ENCODE measurements at regions not wholly inside any gene's neighbourhood (a gene's known extent, or its start where the extent isn't known, plus 50 kb on each side); places are given as distances from the start of the nearest gene placed in this dataset.
A peak's percentile ranks its signal among the peaks of the same experiment; 100 is the strongest.
"Not testable (repeated sequence)": the region's sequence is repeated elsewhere in the genome, so short reads cannot be mapped to it uniquely, and the experiment has no call there.

- DNase-seq (ENCODE audit: low read depth in 2 of 2) = no peak
Observed at GRCh38 chr1:186775881-186776560, 52.7 kb upstream of the PLA2G4A start.

DNA sequence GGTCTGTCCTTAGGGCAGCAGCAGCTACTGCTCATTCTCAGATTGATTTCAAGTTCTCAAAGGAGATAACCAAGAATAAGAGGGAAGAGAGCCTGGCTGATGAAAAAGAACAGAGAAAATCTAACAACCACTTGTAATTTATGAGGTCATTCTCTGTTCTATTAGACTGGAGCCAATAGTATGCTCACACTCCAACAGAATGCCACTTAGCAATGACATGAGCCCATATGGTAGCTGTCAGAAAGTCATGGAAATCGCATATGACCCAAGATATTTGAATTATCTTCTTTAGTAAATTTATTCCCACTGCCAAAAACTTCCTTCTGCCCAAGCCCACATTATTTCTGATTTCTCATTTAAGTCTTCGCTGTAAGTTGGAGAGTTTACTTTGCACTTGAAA is 53.7 kb upstream of the PLA2G4A start:
- DNase-seq (ENCODE audit: low read depth in 2 of 2) = no peak

GRCh38 chr1:186772228-186772627 is 56.5 kb upstream of the PLA2G4A start:
- no peak for DNase-seq (ENCODE audit: low read depth in 2 of 2)

GRCh38 chr1:186770421-186770820 is 58.3 kb upstream of the PLA2G4A start:
- no peak for DNase-seq (ENCODE audit: low read depth in 2 of 2)

DNA sequence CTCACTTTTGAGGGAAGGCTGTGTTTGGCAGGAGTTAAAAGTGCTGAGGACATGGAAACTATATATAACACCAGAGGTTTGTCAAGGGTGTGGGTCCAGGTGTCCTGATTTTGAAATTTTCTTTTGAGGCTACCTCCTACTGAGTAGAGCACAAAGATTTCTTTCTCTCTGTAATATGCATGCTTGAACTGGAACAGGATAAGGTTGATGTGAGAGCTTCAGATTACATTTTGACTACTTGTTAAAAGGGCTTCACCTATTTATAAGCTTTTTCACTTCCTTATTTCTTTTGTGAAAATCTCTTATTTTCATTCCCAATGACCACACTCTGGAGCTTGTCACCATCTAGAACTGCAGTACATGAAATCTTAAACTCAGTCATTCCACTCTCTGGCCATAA is 59.8 kb upstream of the PLA2G4A start:
- no peak for DNase-seq (ENCODE audit: low read depth in 2 of 2)

DNA sequence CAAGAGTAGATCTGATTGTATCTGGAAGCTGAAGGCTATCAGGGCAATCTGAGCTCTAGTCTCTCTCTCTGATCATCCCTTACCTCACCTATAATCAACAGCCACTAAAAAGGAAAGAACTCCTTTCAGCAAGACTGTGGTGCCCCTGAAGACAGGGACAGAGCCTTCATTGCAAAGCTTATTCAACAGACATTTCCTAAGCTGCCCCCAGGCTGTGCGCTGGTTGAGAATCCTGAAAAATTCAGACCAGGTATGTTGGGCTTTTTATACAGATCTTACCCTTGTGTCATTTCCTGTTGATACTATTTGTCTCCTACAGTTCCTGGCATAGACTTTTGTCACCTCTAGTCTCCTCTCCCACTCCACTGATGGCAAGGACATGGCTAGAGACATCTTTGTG is 63.3 kb upstream of the PLA2G4A start:
- no peak for DNase-seq (ENCODE audit: low read depth in 2 of 2)

DNA sequence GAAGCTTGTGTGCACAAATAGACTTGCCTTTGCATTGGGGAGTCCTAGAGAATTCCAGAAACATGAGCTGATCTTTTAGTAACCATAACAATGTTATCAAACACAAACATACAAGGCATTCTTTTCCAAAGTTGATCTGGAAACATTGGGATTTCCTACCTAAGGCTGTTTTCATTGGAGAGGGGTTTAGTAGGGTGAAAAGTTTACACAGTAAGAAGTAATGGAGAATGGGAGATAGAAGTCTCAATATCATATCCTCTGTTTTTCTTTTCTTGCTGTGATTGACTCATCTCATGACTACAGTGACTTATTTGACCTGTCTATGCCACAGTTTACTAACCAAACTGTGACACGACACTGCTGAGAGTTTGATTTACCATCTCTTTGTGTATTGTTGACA is 65.6 kb upstream of the PLA2G4A start:
- no peak for DNase-seq (ENCODE audit: low read depth in 2 of 2)

GRCh38 chr1:186762653-186763052 is 66.1 kb upstream of the PLA2G4A start:
- no peak for DNase-seq (ENCODE audit: low read depth in 2 of 2)

- no peak for DNase-seq (ENCODE audit: low read depth in 2 of 2)
Observed at GRCh38 chr1:186761358-186761757, 67.4 kb upstream of the PLA2G4A start.

- no peak for DNase-seq (ENCODE audit: low read depth in 2 of 2)
Observed at GRCh38 chr1:186760446-186760845, 68.3 kb upstream of the PLA2G4A start.

- not testable (repeated sequence) for DNase-seq (ENCODE audit: low read depth in 2 of 2)
Observed at GRCh38 chr1:186758896-186759606, 69.7 kb upstream of the PLA2G4A start.

DNA sequence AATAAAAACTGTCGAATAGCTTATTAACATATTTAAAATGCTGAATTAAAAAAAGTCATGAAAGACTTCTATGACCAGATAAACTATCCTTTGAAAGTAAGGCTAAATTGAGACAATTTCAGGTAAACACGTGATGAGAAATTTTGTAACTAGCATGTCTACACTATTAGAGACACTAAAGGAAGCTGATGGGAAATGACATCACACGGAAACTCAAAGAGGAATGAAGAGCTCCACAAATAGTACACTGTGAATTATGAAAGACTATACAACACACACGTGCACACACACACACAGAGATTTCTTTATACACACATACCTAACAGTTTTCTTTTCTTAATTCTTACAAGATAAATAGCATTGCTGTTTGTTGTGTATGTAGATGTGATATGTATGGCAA is 70.9 kb upstream of the PLA2G4A start:
- DNase-seq (ENCODE audit: low read depth in 2 of 2) = no peak

GRCh38 chr1:186754542-186755145 is 74.1 kb upstream of the PLA2G4A start:
- no peak for DNase-seq (ENCODE audit: low read depth in 2 of 2)

GRCh38 chr1:186753241-186753640 is 73.0 kb upstream of the PTGS2 start:
- DNase-seq (ENCODE audit: low read depth in 2 of 2) = no peak

DNA sequence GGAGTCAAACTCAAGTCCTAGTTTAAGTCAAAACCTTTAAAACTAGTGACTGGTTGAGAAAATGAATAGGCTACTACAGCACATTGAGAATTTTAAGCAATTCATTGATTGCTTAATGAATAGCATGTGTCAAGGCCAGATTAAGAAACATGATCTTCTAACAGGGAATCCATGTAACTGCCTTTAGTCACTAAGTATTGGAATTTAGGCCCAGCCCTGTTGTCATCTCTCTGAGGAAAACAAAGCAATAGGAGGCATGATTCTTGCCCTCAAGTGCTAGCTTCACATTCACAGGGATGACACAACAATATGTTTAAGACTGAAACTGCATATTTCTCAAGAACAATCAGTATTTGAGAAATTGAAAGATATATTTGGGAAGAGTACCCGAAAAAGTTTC is 70.0 kb upstream of the PTGS2 start:
- no peak for DNase-seq (ENCODE audit: low read depth in 2 of 2)

GRCh38 chr1:186749820-186750219 is 69.6 kb upstream of the PTGS2 start:
- no peak for DNase-seq (ENCODE audit: low read depth in 2 of 2)

GRCh38 chr1:186747661-186748060 is 67.4 kb upstream of the PTGS2 start:
- DNase-seq (ENCODE audit: low read depth in 2 of 2) = no peak

DNA sequence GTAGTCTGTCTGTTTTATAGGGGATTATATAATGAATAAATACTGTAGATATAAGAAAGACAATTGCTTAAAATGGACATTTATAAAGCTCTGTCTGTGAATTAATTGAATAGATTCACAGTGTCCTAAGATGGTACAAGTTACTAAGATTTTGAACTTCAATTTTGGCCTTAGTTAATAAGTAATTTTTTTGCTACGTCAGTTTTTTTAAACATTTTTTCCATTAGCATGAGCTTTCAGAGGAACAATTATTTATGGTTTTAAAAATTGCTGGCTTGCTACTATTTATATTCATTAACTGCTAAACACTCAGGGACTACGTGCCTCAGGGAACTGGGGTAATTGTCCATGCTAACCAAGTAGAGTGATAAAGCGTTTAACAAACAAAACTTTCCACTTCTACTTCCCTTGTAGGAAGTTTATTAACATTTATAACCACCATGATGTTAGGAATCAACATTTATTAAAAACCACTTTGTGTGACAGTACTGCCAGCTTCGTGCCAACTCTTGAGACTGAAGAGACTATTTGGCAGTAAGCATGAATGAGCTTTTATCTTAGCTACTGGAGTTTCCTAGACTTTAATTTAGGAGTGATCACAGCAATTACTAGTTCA is 65.4 kb upstream of the PTGS2 start:
- DNase-seq (ENCODE audit: low read depth in 2 of 2) = no peak

GRCh38 chr1:186741640-186742039 is 61.4 kb upstream of the PTGS2 start:
- DNase-seq (ENCODE audit: low read depth in 2 of 2) = no peak

- DNase-seq (ENCODE audit: low read depth in 2 of 2) = no peak
Observed at GRCh38 chr1:186740324-186740723, 60.1 kb upstream of the PTGS2 start.

DNA sequence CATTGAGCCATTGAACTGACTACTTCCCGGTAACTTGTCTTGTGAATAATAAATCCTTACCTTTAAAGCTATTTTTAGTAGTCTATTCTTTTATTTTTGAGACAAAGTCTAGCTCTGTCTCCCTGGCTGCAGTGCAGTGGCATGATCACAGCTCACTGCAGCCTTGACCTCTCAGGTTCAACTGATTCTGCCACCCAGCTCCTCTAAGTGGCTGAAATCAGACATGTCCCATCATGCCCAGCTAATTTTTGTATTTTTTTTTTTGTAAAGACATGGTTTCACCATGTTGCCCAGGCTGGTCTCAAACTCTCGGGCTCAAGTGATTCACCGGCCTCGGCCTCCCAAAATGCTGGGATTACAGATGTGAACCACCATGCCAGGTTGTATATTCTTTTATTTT is 59.3 kb upstream of the PTGS2 start:
- DNase-seq (ENCODE audit: low read depth in 2 of 2) = no peak

DNA sequence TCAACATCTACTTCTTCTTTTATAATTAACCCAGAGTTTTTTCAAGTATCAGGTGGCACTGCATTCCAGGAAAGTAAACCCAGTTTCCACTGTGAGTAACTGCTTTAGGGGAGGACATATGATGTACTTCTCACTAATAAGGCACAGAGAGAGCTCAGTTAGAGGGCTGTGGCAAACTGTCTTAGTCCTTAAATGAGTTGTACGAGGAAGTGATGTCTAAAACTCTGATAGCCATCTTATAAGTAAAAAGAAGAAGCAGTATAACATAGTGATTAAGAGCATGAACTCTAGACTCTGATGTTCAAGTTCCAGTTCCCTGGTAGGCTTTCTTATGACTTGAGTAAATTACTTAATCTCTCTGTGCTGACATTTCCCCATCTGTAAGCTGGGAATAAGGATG is 58.7 kb upstream of the PTGS2 start:
- peak in 1 of 2 donors; percentile 1 for DNase-seq (ENCODE audit: low read depth in 2 of 2)

Measured in stimulated activated CD4-positive, alpha-beta T cell treated with anti-CD3 and anti-CD28 coated beads, Interleukin-15, amount 100 ng/mL, for 48 hours (primary cell).